ENCODE measurements at regions not wholly inside any gene's neighbourhood (a gene's known extent, or its start where the extent isn't known, plus 50 kb on each side); places are given as distances from the start of the nearest gene placed in this dataset.

- TF ChIP-seq, protein P1, sequence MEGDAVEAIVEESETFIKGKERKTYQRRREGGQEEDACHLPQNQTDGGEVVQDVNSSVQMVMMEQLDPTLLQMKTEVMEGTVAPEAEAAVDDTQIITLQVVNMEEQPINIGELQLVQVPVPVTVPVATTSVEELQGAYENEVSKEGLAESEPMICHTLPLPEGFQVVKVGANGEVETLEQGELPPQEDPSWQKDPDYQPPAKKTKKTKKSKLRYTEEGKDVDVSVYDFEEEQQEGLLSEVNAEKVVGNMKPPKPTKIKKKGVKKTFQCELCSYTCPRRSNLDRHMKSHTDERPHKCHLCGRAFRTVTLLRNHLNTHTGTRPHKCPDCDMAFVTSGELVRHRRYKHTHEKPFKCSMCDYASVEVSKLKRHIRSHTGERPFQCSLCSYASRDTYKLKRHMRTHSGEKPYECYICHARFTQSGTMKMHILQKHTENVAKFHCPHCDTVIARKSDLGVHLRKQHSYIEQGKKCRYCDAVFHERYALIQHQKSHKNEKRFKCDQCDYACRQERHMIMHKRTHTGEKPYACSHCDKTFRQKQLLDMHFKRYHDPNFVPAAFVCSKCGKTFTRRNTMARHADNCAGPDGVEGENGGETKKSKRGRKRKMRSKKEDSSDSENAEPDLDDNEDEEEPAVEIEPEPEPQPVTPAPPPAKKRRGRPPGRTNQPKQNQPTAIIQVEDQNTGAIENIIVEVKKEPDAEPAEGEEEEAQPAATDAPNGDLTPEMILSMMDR (IDR thresholded peaks at IDR 0.05; ENCODE audit: low read depth, low read length): no peak
- H3K4me3 ChIP-seq (replicated peaks in 1 of 2; ENCODE audit: low read depth in 2 of 2, low read length in 2 of 2): no peak overlapping the region
These were observed 180.8 kb downstream of the MDFIC start for GRCh38 chr7:115102738-115103137.

DNA sequence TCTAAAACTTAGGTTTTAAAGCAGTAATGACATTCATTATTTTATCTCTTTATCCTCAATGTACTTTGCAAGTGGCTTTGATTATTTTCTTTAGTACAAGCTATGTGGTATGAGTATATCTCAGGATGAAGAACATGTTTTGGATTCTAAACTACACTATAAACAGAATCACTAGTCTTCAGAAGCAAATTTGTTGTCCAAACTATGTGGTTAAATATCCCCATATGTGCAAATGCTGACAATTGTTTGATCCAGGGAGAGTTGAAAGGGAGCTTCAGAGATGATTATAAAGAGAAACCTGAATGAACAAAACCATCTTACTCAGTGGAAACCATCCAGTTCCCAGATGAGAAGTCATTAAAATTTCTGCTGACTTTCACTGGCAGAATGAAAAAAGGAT is 179.3 kb downstream of the MDFIC start:
- TF ChIP-seq, protein P1 (IDR thresholded peaks at IDR 0.05; ENCODE audit: low read depth, low read length): no peak
- no peak for DNase-seq (ENCODE audit: low read depth in 2 of 2)

More at GRCh38 chr7:115102738-115103137, 180.8 kb downstream of the MDFIC start:
- no peak for DNase-seq (ENCODE audit: low read depth in 2 of 2)

DNA sequence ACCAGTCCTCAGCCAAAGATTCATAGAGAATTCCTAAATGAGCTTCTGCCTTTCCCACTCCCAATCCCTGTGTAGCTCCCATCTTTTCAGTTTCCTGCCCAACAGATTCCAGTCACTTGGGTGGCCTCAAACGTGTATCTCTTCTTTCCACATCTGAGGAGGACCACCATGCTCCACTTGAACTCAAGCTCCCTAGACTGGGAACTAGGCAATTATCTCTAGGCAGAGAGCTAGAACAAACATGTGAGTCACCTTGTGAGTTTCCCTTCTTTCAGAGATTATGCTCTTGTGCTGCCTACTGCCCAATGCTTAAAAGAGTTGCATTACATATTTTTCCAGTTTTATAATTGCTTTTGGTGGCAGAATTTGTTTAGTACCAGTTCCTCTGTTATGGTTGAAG is 178.0 kb downstream of the MDFIC start:
- TF ChIP-seq, protein P1 (IDR thresholded peaks at IDR 0.05; ENCODE audit: low read depth, low read length): no peak
- no peak overlapping the region for H3K4me3 ChIP-seq (replicated peaks in 1 of 2; ENCODE audit: low read depth in 2 of 2, low read length in 2 of 2)
- peak; percentile 78 to 81 for DNase-seq (ENCODE audit: low read depth in 2 of 2)

More for the DNA sequence above, 179.3 kb downstream of the MDFIC start:
- H3K4me3 ChIP-seq (replicated peaks in 1 of 2; ENCODE audit: low read depth in 2 of 2, low read length in 2 of 2): no peak overlapping the region

DNA sequence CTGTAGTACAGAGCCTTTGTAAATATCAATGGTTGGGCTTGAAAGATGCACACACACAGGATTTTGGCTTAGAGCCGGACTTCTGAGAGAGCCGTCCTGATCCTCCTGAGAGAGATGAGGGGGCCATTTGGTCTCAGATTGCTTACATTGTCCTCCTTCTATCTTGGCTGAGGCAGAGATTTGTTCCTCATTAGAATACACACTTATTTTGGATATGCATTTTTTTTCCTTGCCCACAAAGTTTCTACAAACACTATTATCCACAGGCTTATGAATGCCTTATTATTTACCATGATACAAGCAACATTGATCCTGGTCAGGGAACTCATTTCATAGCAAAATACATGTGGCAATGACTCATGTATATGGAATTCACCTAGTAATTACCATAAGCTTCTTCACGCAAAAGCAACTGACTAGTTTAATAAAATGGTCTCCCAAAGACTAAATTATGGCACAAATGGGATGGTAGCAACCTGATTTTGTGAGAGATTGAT is 175.3 kb downstream of the MDFIC start:
- peak; percentile 61 to 73 for DNase-seq (ENCODE audit: low read depth in 2 of 2)
- no peak overlapping the region for H3K4me3 ChIP-seq (replicated peaks in 1 of 2; ENCODE audit: low read depth in 2 of 2, low read length in 2 of 2)
- TF ChIP-seq, protein P1 (IDR thresholded peaks at IDR 0.05; ENCODE audit: low read depth, low read length): no peak

DNA sequence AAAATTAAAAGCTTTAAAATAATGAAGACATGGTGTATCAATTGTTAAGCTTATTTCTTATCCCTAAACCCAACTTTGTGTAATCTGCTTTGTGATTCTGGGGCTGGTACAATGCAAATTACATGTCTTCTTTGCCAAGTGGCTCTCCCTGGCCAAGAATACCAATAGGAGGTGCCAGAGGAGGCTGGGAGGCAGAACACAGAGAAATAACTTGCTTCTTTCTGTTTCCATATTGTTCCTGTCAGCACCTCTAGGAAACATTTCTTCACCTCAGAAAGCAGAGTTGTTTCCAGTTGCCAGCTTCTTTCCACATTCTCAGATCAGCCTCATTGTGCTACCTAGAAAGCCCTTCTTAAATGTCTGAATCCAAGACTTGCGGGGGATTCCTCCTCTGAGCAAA is 174.4 kb downstream of the MDFIC start:
- no peak overlapping the region for H3K4me3 ChIP-seq (replicated peaks in 1 of 2; ENCODE audit: low read depth in 2 of 2, low read length in 2 of 2)
- TF ChIP-seq, protein P1 (IDR thresholded peaks at IDR 0.05; ENCODE audit: low read depth, low read length): no peak
- peak; percentile 9 to 87 for DNase-seq (ENCODE audit: low read depth in 2 of 2)

GRCh38 chr7:115094163-115094562 is 172.3 kb downstream of the MDFIC start:
- DNase-seq (ENCODE audit: low read depth in 2 of 2): peak; percentile 91 to 94
- TF ChIP-seq, protein P1 (IDR thresholded peaks at IDR 0.05; ENCODE audit: low read depth, low read length): no peak
- H3K4me3 ChIP-seq (replicated peaks in 1 of 2; ENCODE audit: low read depth in 2 of 2, low read length in 2 of 2): no peak overlapping the region

- H3K4me3 ChIP-seq (replicated peaks in 1 of 2; ENCODE audit: low read depth in 2 of 2, low read length in 2 of 2): no peak overlapping the region
- no peak for DNase-seq (ENCODE audit: low read depth in 2 of 2)
These were observed 167.0 kb downstream of the MDFIC start for GRCh38 chr7:115088893-115089292.

More at GRCh38 chr7:115088893-115089292, 167.0 kb downstream of the MDFIC start:
- TF ChIP-seq, protein P1 (IDR thresholded peaks at IDR 0.05; ENCODE audit: low read depth, low read length): no peak
